ENCODE measurements at regions not wholly inside any gene's neighbourhood (a gene's known extent, or its start where the extent isn't known, plus 50 kb on each side); places are given as distances from the start of the nearest gene placed in this dataset.

- TF ChIP-seq CTCF (IDR thresholded peaks at IDR 0.05; ENCODE audit: poor library complexity, severe bottlenecking) (no peak), POLR2AphosphoS5 (IDR thresholded peaks at IDR 0.05) (no peak), EZH2 (IDR thresholded peaks at IDR 0.05; ENCODE audit: borderline replicate concordance, insufficient read depth, low read length, poor library complexity, severe bottlenecking) (no peak)
These were observed 1369.5 kb downstream of the CDH11 start for GRCh38 chr16:63752347-63752746.
